Endodermal cell (in vitro differentiated cells): ENCODE measurements at regions not wholly inside any gene's neighbourhood (a gene's known extent, or its start where the extent isn't known, plus 50 kb on each side); places are given as distances from the start of the nearest gene placed in this dataset.

Experiments
- DNase-seq: peaks from one replicate; pipeline ENCODE4 v3.0.0-alpha.2; 2017
- H3K27ac ChIP-seq: 2 replicates; pipeline ENCODE4 v1.5.1; 2013; ENCODE audit warnings: mild to moderate bottlenecking, low read depth, low read length, moderate library complexity
- H3K27me3 ChIP-seq: 2 replicates; pipeline ENCODE4 v1.6.1; 2013; ENCODE audit warnings: mild to moderate bottlenecking, low read length, moderate library complexity; ENCODE audit not compliant: insufficient read depth, control insufficient read depth, poor library complexity, severe bottlenecking
- H3K36me3 ChIP-seq: 2 replicates; pipeline ENCODE4 v1.7.0; 2013; ENCODE audit warnings: mild to moderate bottlenecking, low read length, moderate library complexity; ENCODE audit not compliant: control insufficient read depth, insufficient read depth
- H3K4me1 ChIP-seq: one replicate; pipeline ENCODE4 v1.7.0; 2013; ENCODE audit warnings: low read length; ENCODE audit not compliant: control insufficient read depth, insufficient read depth
- H3K4me3 ChIP-seq: 2 replicates; pipeline ENCODE4 v1.5.1; 2013; ENCODE audit warnings: mild to moderate bottlenecking, low read length, moderate library complexity
- H3K9ac ChIP-seq: 2 replicates; pipeline ENCODE4 v1.6.1; 2013; ENCODE audit warnings: mild to moderate bottlenecking, low read length, moderate library complexity; ENCODE audit not compliant: poor library complexity, severe bottlenecking; ENCODE audit errors: extremely low read depth
- H3K9me3 ChIP-seq: 2 replicates; pipeline ENCODE4 v1.6.1; 2013; ENCODE audit warnings: mild to moderate bottlenecking, low read length, moderate library complexity; ENCODE audit not compliant: control insufficient read depth
- H3K27ac Mint-ChIP-seq: 2 replicates; pipeline ENCODE4 v1.8.0; 2020; ENCODE audit warnings: mixed read lengths
- H3K27me3 Mint-ChIP-seq: 2 replicates; pipeline ENCODE4 v1.8.0; 2021; ENCODE audit warnings: mild to moderate bottlenecking, mixed read lengths; ENCODE audit not compliant: insufficient read depth
- H3K36me3 Mint-ChIP-seq: 2 replicates; pipeline ENCODE4 v1.8.0; 2020; ENCODE audit warnings: low read depth, mixed read lengths
- H3K4me1 Mint-ChIP-seq: 2 replicates; pipeline ENCODE4 v1.8.0; 2020; ENCODE audit warnings: mixed read lengths
- H3K4me3 Mint-ChIP-seq: 2 replicates; pipeline ENCODE4 v1.8.0; 2020; ENCODE audit warnings: mild to moderate bottlenecking, moderate library complexity, mixed read lengths
- H3K9me3 Mint-ChIP-seq: 2 replicates; pipeline ENCODE4 v1.8.0; 2020; ENCODE audit warnings: mild to moderate bottlenecking, mixed read lengths
- WGBS, 2 experiments: methylation state at CpG; one replicate each; pipeline versions ENCODE4 v1.1.5 to v1.1.7; 2013; ENCODE audit warnings: missing lambda C conversion rate in 2 of 2, mixed read lengths in 1 of 2; ENCODE audit not compliant: insufficient coverage in 1 of 2, insufficient read length in 1 of 2; 5-methylcytosine and 5-hydroxymethylcytosine counted together
- TF ChIP-seq, protein P1 (sequence below): fragments of 200-600 bp; sonication (generic); conservative IDR thresholded peaks from 2 replicates; pipeline ENCODE4 v1.5.0; 2021; ENCODE audit warnings: antibody characterized with exemption, mild to moderate bottlenecking

DNA sequence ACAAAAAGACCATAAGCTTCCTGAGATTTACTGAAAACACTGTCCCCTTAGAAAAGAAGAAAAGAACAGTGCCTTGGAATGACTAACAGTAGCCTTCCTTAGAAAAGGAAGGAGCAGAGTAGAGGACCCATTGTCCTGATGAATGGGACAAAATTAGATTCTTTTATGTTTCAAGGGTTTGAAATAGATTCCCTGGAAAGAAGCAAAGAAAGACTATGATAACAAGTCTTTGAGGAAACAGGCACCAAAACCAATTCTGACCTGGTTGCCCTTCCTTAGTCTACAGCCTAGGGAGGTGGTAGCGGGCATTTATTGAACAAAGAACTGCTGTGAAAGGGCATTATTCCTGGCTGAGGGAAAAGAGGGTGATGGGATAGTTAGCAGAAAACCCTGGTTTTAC lies 1024.8 kb downstream of the TBL1XR1 start:
- H3K36me3 ChIP-seq, result no peaks in the 10 kb centered on the region
- DNase-seq, result no peak
- no peak overlapping the region for H3K27ac ChIP-seq
- H3K4me1 ChIP-seq, result no peaks in the 10 kb centered on the region
- Mint-ChIP-seq H3K9me3 (no peaks in the 10 kb centered on the region), H3K27me3 (no peaks in the 10 kb centered on the region), H3K4me3 (no peak overlapping the region), H3K4me1 (no peaks in the 10 kb centered on the region), H3K27ac (no peak overlapping the region), H3K36me3 (no peaks in the 10 kb centered on the region)
- TF ChIP-seq, protein P1, sequence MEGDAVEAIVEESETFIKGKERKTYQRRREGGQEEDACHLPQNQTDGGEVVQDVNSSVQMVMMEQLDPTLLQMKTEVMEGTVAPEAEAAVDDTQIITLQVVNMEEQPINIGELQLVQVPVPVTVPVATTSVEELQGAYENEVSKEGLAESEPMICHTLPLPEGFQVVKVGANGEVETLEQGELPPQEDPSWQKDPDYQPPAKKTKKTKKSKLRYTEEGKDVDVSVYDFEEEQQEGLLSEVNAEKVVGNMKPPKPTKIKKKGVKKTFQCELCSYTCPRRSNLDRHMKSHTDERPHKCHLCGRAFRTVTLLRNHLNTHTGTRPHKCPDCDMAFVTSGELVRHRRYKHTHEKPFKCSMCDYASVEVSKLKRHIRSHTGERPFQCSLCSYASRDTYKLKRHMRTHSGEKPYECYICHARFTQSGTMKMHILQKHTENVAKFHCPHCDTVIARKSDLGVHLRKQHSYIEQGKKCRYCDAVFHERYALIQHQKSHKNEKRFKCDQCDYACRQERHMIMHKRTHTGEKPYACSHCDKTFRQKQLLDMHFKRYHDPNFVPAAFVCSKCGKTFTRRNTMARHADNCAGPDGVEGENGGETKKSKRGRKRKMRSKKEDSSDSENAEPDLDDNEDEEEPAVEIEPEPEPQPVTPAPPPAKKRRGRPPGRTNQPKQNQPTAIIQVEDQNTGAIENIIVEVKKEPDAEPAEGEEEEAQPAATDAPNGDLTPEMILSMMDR, result no peak
- H3K9ac ChIP-seq, result no peak overlapping the region
- H3K9me3 ChIP-seq, result no peaks in the 10 kb centered on the region
- WGBS, 2 experiments, result 71 to 91% methylated on average over 1 of the region's 1 CpG
- H3K4me3 ChIP-seq, result no peak overlapping the region
- H3K27me3 ChIP-seq, result no peaks in the 10 kb centered on the region

DNA sequence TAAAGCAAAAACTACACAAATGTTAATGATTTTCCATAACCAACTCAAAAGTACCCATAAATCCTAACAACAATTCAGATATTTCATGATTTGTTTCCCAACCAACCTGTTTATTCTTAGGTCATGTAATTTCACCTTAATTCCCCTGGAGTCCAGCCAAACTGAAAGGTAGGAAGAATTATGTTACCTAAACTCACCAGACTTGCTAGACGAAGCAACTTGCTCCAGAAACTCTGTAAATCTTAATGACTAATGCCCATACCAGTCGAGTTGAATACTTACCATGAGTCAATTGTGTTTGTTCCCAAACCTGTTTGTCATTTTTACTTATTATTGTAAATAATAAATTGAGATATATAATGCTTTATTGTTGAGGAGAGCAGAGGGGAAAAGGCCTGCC lies 1030.0 kb downstream of the TBL1XR1 start:
- H3K4me3 Mint-ChIP-seq, result no peak overlapping the region
- TF ChIP-seq, protein P1, result no peak
- Histone ChIP-seq H3K9ac (no peak overlapping the region), H3K4me3 (no peak overlapping the region), H3K27me3 (no peaks in the 10 kb centered on the region), H3K9me3 (no peaks in the 10 kb centered on the region), H3K36me3 (no peaks in the 10 kb centered on the region), H3K4me1 (no peaks in the 10 kb centered on the region), H3K27ac (no peak overlapping the region)
- no peaks in the 10 kb centered on the region for H3K27me3 Mint-ChIP-seq
- H3K27ac Mint-ChIP-seq, result no peak overlapping the region
- no peak for DNase-seq
- 85% methylated on average over 2 of the region's 2 CpGs; no CpG with 5 or more reads in 1 of the 2 experiments for WGBS, 2 experiments
- H3K9me3 Mint-ChIP-seq, result no peaks in the 10 kb centered on the region
- peaks cover 8% of the 10 kb centered on the region for H3K4me1 Mint-ChIP-seq
- no peaks in the 10 kb centered on the region for H3K36me3 Mint-ChIP-seq

DNA sequence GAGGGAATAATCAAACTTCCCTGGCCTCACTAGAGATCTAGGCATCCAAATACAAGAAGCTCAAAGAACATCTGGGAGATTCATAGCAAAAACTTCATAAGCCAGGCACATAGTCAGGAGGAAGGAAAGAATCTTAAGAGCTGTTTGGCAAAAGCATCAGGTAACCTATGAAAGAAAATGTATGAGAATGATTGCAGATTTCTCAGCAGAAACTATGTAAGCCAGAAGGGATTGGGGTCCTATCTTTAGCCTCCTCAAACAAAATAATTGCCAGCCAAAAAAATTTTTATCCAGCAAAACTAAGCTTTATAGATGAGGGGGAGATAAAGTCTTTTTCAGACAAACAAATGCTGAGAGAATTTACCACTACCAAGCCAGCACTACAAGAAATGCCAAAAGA lies 1036.3 kb downstream of the TBL1XR1 start:
- H3K9me3 Mint-ChIP-seq, result peaks cover 13% of the 10 kb centered on the region

More for the DNA sequence above, 1036.3 kb downstream of the TBL1XR1 start:
- Mint-ChIP-seq H3K4me1 (no peaks in the 10 kb centered on the region), H3K36me3 (no peaks in the 10 kb centered on the region), H3K27ac (no peak overlapping the region), H3K4me3 (no peak overlapping the region), H3K27me3 (no peaks in the 10 kb centered on the region)
- H3K36me3 ChIP-seq, result no peaks in the 10 kb centered on the region
- H3K9ac ChIP-seq, result no peak overlapping the region
- H3K9me3 ChIP-seq, result peaks cover 20% of the 10 kb centered on the region
- no peaks in the 10 kb centered on the region for H3K27me3 ChIP-seq
- no peak overlapping the region for H3K27ac ChIP-seq
- TF ChIP-seq, protein P1, result no peak
- H3K4me1 ChIP-seq, result no peaks in the 10 kb centered on the region
- no peak overlapping the region for H3K4me3 ChIP-seq
- DNase-seq, result no peak
